Occipital lobe (tissue), 1 donor: ENCODE measurements at regions not wholly inside any gene's neighbourhood (a gene's known extent, or its start where the extent isn't known, plus 50 kb on each side); places are given as distances from the start of the nearest gene placed in this dataset.
"Not testable (repeated sequence)": the region's sequence is repeated elsewhere in the genome, so short reads cannot be mapped to it uniquely, and the experiment has no call there.

Source experiments
- DNase-seq: peaks from one replicate; lab custom pipeline; 2025; lab: John Stamatoyannopoulos, UW

DNA sequence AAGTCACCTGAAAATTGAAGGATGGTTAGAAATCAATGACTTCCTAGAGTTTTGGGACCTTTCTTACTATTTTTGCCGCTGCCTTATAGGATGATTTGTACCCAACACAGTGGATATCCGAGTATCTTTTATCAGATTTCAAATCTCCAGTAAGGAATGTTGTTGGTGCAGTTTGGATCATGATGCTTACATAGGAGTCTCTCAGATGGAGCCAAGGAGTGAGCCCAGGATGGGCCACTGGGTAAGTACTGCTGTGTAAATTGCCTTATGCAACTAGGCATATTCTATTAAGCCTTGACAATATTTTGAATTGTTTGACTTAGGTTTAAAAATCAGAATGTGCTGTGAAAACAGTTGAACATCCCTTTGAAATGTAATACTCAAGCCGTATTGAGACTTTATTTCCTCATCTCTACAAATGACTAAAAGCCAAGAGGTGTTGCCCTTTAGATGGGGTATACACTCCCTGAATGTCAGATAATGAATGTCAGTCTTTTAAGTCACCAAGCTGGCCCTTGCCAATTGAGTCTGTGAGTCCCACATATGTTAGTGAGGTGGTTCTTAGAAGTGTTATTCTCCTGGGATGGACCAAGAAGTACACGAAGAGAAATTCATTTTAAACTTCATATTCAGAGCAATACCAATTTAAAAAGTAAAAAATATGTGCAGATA is 271.8 kb upstream of the CTNND2 start:
- DNase-seq, result no peak

DNA sequence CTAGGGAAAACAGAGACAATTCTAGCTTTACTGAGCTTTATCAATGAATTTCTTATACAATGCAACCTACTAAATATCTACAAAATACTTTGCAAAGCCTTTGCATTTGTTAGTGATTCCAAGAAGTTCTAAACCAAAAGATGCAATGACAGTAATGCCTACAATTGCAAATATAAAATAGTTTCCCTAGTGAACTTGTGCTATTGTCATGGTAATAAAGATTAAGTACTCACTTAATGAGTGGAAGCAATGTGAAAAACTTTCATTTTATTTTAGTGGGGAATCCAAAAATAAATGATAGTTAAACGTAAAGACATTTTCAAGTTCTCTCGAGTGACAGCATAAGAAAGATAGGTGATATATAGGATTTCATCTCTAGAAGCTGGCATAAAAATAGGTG is 270.5 kb upstream of the CTNND2 start:
- DNase-seq, result no peak

DNA sequence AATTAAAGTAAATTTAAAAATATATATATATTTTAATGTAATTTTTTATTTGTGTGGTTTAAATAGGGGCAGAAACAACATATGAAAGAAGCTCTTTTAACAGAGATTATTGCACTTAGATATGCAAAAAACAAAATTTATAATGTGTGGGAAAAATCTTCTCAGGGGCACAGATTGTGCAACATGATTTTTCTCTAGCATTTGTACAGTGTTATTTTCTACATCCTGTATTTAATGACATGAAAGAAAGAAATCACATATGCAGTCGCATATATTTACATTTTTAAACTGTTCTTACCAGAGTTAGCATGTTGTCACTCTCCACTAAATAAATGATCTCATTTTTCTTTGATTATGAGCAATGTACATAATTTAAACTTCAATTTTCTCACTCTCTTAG is 265.3 kb upstream of the CTNND2 start:
- DNase-seq, result no peak

DNA sequence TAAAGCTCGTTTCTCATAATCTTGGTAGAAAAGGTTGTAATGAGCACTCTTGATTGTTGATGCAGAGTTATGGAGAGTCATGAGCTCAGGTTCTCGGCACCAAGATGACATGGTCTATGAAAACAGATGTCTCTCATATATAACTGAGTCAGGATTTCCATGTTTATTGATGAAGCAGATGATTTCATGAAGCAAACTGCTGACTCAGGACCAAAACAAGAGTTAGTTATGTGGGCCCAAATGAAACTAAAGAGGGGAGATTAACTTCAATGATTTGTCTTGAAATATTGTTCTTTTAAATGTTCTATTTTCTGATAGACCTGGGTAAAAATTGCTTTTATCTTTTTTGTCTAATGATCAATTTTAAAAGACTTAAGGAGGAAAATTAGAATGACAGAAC is 258.6 kb upstream of the CTNND2 start:
- no peak for DNase-seq

GRCh38 chr5:12147513-12147912 is 243.3 kb upstream of the CTNND2 start:
- no peak for DNase-seq

DNA sequence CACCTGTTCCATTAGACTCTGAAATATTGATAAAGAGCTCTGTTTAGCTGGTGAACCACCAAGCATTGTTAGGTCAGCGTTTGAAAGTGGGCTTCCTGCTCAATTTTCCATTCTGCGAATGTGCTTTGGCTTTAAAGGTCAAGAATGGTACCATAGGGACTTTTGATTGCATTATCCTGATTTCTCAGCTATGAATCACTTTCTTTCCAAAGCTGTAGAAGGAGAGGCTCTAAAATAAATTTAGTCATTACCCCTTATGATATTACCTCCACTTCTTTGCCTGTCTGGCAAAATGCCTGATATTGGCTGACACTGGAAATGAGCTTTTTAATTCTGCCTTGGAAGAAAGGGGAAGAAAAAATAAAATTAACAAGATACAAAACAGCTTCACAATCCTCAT is 237.2 kb upstream of the CTNND2 start:
- DNase-seq, result no peak

GRCh38 chr5:12133520-12133919 is 229.3 kb upstream of the CTNND2 start:
- DNase-seq, result no peak

DNA sequence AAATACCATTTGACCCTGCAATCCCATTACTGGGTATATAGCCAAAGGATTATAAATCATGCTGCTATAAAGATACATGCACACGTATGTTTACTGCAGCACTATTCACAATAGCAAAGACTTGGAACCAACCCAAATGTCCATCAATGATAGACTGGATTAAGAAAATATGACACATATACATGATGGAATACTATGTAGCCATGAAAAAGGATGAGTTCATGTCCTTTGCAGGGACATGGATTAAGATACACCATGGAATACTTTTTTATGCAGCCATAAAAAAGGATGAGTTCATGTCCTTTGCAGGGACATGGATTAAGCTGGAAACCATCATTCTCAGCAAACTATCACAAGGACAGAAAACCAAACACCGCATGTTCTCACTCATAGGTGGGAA is 226.8 kb upstream of the CTNND2 start:
- not testable (repeated sequence) for DNase-seq

- DNase-seq, result no peak
Observed at GRCh38 chr5:12125895-12126294, 221.6 kb upstream of the CTNND2 start.

- no peak for DNase-seq
Observed at GRCh38 chr5:12119657-12120056, 215.4 kb upstream of the CTNND2 start.

- DNase-seq, result no peak
Observed at GRCh38 chr5:12114075-12114474, 209.8 kb upstream of the CTNND2 start.

DNA sequence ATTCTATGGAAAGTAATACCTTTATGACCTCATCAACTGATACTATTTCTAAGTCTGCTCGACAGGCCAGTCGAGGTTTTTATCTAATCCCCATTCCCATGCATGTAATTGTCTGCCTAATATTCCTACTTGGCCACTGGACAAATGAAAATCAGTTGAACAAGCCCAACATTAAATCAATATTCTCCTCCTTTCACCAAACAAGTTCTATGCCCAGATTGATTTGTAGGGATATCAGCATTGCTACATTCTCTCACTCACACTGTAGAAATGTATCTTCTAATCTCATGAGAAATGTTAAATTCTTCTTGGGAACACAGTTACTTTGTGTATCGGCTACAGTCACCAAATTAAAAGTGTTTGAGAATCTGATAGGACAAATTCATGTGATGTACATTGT is 208.8 kb upstream of the CTNND2 start:
- DNase-seq, result no peak

- DNase-seq, result no peak
Observed at GRCh38 chr5:12111261-12111660, 207.0 kb upstream of the CTNND2 start.

GRCh38 chr5:12110629-12111028 is 206.4 kb upstream of the CTNND2 start:
- DNase-seq, result no peak

- no peak for DNase-seq
Observed at GRCh38 chr5:12109075-12109688, 204.9 kb upstream of the CTNND2 start.

GRCh38 chr5:12102151-12102550 is 197.9 kb upstream of the CTNND2 start:
- no peak for DNase-seq

GRCh38 chr5:12100542-12100941 is 196.3 kb upstream of the CTNND2 start:
- DNase-seq, result no peak

GRCh38 chr5:12099296-12099695 is 195.1 kb upstream of the CTNND2 start:
- DNase-seq, result no peak

DNA sequence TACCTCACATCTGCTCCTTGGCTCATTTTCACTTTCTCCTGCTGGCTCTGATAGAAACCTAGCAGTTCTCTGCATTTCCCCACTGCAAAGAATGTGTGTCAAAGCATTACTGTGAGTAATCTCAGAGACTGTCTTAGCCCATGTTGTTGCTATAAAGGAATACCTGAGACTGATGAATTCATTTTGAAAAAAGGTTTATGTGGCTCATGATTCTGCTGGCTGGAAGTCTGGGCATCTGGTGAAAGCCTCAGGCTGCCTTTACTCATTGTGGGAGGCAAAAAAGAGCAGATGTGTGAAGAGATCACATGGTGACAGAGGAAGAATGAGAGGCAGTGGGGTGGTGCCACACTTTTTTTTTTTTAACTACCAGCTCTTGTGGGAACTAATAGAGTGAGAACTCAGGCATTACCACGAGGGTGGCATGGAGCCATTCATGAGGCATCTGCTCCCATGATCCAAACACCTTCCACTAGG is 191.6 kb upstream of the CTNND2 start:
- DNase-seq, result peak; percentile 7

DNA sequence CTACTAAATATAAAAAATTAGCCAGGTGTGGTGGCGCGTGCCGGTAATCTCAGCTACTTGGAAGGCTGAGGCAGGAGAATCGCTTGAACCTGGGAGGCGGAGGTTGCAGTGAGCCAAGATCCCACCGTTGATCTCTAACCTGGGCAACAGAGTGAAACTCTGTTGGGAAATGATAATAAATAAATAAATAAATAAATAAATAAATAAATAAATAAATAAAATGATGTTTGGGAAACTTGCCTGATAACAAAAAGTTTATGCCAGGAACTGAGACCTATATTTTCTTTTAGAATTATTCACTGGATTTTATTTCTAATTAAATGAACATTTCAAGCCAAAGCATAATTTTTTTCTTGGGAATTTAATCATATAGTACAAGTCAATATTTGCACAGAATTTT is 189.3 kb upstream of the CTNND2 start:
- DNase-seq, result no peak

DNA sequence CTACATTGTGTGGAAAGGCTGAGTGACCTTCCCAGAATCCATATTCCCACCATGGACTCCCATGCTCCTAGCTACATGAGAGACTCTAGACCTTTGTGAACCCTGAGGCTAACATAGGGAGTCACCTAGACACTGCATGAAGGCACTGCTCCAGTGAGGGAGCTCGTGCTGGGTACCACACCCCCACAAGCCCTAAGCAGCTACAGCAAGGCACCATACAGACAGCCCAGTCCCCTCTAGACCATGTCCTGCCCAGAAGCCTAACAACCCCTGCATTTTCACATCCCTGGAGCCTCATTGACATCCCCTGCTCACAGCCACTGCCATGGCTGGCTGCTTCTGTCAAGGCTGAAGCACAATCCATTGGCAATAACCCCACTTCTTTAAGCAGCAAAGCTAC is 176.5 kb upstream of the CTNND2 start:
- no peak for DNase-seq

- DNase-seq, result not testable (repeated sequence)
Observed at GRCh38 chr5:12078286-12078685, 174.0 kb upstream of the CTNND2 start.

DNA sequence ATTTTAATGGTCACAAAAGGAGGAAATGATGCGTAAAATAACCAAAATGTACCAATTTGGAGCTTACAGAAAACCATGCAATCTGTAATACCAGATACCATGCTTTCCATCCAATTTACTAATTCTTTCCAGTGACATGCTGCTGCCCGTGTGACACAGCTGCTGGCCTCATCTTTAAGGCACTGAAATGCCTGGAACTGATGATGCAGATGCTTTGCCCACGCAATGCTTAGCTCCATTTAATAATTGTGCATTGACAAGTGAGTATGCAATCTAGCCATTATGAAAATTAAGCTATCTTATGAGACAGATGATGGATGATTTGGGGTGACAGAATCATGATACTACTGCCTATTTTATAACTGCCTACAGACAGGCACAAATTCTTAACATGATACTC is 169.2 kb upstream of the CTNND2 start:
- DNase-seq, result no peak

- no peak for DNase-seq
Observed at GRCh38 chr5:12072441-12072840, 168.2 kb upstream of the CTNND2 start.
